ENCODE measurements at regions not wholly inside any gene's neighbourhood (a gene's known extent, or its start where the extent isn't known, plus 50 kb on each side); places are given as distances from the start of the nearest gene placed in this dataset.

- H3K4me3 ChIP-seq (ENCODE audit: low read depth, low read length): no peak overlapping the region
- no peak for DNase-seq (ENCODE audit: low read depth)
- TF ChIP-seq, protein P1, sequence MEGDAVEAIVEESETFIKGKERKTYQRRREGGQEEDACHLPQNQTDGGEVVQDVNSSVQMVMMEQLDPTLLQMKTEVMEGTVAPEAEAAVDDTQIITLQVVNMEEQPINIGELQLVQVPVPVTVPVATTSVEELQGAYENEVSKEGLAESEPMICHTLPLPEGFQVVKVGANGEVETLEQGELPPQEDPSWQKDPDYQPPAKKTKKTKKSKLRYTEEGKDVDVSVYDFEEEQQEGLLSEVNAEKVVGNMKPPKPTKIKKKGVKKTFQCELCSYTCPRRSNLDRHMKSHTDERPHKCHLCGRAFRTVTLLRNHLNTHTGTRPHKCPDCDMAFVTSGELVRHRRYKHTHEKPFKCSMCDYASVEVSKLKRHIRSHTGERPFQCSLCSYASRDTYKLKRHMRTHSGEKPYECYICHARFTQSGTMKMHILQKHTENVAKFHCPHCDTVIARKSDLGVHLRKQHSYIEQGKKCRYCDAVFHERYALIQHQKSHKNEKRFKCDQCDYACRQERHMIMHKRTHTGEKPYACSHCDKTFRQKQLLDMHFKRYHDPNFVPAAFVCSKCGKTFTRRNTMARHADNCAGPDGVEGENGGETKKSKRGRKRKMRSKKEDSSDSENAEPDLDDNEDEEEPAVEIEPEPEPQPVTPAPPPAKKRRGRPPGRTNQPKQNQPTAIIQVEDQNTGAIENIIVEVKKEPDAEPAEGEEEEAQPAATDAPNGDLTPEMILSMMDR (IDR thresholded peaks at IDR 0.05; ENCODE audit: low read depth, low read length, missing control alignments): no peak
These were observed 52.0 kb downstream of the ZC3H11B start for GRCh38 chr1:219560856-219561255.

GRCh38 chr1:219559899-219560298 lies 53.0 kb downstream of the ZC3H11B start:
- H3K4me3 ChIP-seq (ENCODE audit: low read depth, low read length): no peak overlapping the region
- TF ChIP-seq, protein P1 (IDR thresholded peaks at IDR 0.05; ENCODE audit: low read depth, low read length, missing control alignments): no peak
- no peak for DNase-seq (ENCODE audit: low read depth)

DNA sequence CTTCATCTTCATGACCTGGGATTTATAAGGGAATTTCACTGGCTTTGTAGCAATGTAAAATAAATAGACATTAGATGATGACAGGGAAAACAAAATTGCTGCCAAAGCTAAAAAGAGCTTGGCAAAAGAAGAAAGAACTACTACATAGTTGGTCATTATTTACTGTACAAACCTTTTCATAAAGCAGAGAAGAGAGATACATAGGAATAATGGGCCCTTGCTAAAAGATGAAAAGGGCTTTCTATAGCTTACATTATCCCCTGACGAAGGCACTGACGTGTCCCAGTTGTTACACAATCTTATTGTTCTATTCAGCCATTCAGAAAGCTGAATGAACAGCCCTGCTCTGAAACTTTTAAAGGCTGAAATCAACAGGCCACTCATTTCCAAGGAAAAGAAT lies 57.1 kb downstream of the ZC3H11B start:
- TF ChIP-seq, protein P1 (IDR thresholded peaks at IDR 0.05; ENCODE audit: low read depth, low read length, missing control alignments): no peak
- no peak for DNase-seq (ENCODE audit: low read depth)
- H3K4me3 ChIP-seq (ENCODE audit: low read depth, low read length): no peak overlapping the region

DNA sequence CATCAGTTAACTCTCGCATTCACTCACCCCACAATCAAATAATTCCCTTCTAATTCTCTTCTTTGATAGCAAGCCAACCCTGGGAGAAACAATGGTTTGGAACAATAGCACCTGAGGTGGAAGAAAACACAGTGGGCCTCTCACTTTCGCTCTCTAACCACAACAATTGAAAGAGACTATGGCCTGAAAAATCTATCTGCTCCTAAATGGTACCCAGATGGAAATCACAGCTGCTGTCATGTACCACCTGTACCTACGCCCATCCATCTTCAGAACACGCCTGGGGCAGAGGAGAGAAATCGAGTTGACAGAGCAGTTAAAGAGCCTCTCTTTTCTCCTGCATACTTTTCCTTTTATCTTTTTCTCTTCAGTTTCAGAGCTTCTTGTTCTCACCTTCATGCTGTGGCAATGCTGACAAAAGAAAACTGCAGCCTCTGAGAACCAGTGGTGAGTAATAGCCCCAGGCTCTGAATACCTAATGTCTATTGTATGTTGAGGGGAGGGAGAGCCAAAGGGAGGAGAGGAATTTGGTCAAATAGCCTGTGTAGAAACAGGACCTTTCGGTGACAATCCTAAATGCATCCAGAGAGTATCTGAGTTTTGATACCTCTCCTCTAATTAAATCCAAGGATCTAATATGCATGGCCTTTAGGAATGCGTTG lies 57.7 kb downstream of the ZC3H11B start:
- TF ChIP-seq, protein P1 (IDR thresholded peaks at IDR 0.05; ENCODE audit: low read depth, low read length, missing control alignments): no peak
- H3K4me3 ChIP-seq (ENCODE audit: low read depth, low read length): no peak overlapping the region
- DNase-seq (ENCODE audit: low read depth): no peak

GRCh38 chr1:219553934-219554502 lies 58.9 kb downstream of the ZC3H11B start:
- no peak overlapping the region for H3K4me3 ChIP-seq (ENCODE audit: low read depth, low read length)

DNA sequence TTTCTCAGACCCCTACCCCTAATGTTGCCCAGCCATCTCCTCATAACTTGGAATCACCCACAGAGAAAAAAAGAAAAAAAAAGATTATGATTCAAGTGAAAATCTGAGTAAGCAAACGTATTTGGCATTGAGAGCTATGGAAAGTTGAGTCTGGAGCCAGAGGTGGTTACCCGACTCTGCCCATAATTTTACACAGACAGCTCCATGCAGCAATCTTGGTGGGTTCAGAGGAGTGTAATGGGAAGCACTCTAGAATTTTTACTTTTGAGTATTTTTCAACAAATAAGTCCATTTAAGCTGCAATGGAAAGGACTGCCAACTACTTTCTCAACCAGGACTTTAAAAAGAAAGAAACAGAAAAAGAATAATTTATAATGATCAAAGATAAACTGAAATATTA lies 62.7 kb downstream of the ZC3H11B start:
- no peak overlapping the region for H3K4me3 ChIP-seq (ENCODE audit: low read depth, low read length)
- no peak for DNase-seq (ENCODE audit: low read depth)
- TF ChIP-seq, protein P1 (IDR thresholded peaks at IDR 0.05; ENCODE audit: low read depth, low read length, missing control alignments): no peak

More at GRCh38 chr1:219553934-219554502, 58.9 kb downstream of the ZC3H11B start:
- TF ChIP-seq, protein P1 (IDR thresholded peaks at IDR 0.05; ENCODE audit: low read depth, low read length, missing control alignments): no peak
- no peak for DNase-seq (ENCODE audit: low read depth)

DNA sequence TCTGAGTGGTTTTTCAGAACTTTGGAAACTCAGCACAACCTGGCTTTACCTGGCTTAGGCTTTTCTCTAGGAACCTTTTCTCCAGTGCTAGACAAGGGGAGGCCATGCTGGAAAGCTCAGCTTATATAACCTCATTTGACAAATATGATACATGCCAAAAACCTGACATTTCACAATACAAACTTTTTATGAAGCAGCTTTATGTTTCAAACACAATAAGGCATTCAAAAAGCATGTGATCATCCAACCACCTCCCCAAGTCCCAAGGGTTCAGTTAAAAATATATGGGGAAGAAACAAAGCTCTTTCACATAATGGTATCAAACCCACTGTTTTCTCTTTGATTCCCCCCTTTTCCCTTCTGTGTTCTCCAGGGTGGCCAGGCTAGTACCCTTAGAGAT lies 63.7 kb downstream of the ZC3H11B start:
- DNase-seq (ENCODE audit: low read depth): no peak
- TF ChIP-seq, protein P1 (IDR thresholded peaks at IDR 0.05; ENCODE audit: low read depth, low read length, missing control alignments): no peak
- no peak overlapping the region for H3K4me3 ChIP-seq (ENCODE audit: low read depth, low read length)
